ENCODE measurements at regions not wholly inside any gene's neighbourhood (a gene's known extent, or its start where the extent isn't known, plus 50 kb on each side); places are given as distances from the start of the nearest gene placed in this dataset.

- ChIA-PET POLR2A (interaction anchor here (0.6 kb wide), 1 partner anchor 120 kb away, joined by 3 read pairs; no protein-coding TSS in a partner anchor), CTCF (ENCODE audit: unreplicated experiment) (no interaction called here)
- H3K9me2 ChIP-seq (ENCODE audit: insufficient read depth, low read length): no peaks in the 10 kb centered on the region
- H3K36me3 ChIP-seq (ENCODE audit: insufficient read depth, low read length): no peaks in the 10 kb centered on the region
- no peaks in the 10 kb centered on the region for H3K9me3 ChIP-seq (ENCODE audit: low read length)
- BruUV-seq (replicated peaks): no TSS peak
- H3K4me3 ChIP-seq (ENCODE audit: low read depth, low read length, poor library complexity, severe bottlenecking): no peak overlapping the region
- H3K27ac ChIP-seq (ENCODE audit: low read depth, low read length, poor library complexity, severe bottlenecking): no peak overlapping the region
- intact Hi-C loops (cut with micrococcal nuclease; ENCODE audit: unreplicated experiment): no loop called here
- no peak for TF ChIP-seq CTCF (conservative IDR thresholded peaks at IDR 0.05; ENCODE audit: low read length)
- no peak for TF ChIP-seq EZH2phosphoT487 (IDR thresholded peaks at IDR 0.05; ENCODE audit: borderline replicate concordance, low read depth, low read length)
- DNase-seq (ENCODE audit: low spot score): no peak
- H3K4me2 ChIP-seq (ENCODE audit: low read length): no peak overlapping the region
- H4K20me1 ChIP-seq (ENCODE audit: insufficient read depth, low read length): no peaks in the 10 kb centered on the region
- no peak overlapping the region for H2AFZ ChIP-seq (ENCODE audit: low read length)
- H3K79me2 ChIP-seq (ENCODE audit: insufficient read depth, low read depth, low read length): no peaks in the 10 kb centered on the region
- no peaks in the 10 kb centered on the region for H3K4me1 ChIP-seq (ENCODE audit: insufficient read depth, low read length, poor library complexity, severe bottlenecking)
Measured at GRCh38 chr5:38099205-38100168, 158.9 kb upstream of the EGFLAM start.

- H3K9me2 ChIP-seq (ENCODE audit: insufficient read depth, low read length): no peaks in the 10 kb centered on the region
- POLR2A ChIA-PET: no interaction called here
- no TSS peak for BruUV-seq (replicated peaks)
- CTCF ChIA-PET (ENCODE audit: unreplicated experiment): no interaction called here
- no peaks in the 10 kb centered on the region for H3K4me1 ChIP-seq (ENCODE audit: insufficient read depth, low read length, poor library complexity, severe bottlenecking)
- H3K27ac ChIP-seq (ENCODE audit: low read depth, low read length, poor library complexity, severe bottlenecking): no peak overlapping the region
- H2AFZ ChIP-seq (ENCODE audit: low read length): no peak overlapping the region
- H4K20me1 ChIP-seq (ENCODE audit: insufficient read depth, low read length): no peaks in the 10 kb centered on the region
- no peaks in the 10 kb centered on the region for H3K9me3 ChIP-seq (ENCODE audit: low read length)
- H3K4me2 ChIP-seq (ENCODE audit: low read length): no peak overlapping the region
- no peak for DNase-seq (ENCODE audit: low spot score)
- intact Hi-C loops (cut with micrococcal nuclease; ENCODE audit: unreplicated experiment): no loop called here
- TF ChIP-seq CTCF (conservative IDR thresholded peaks at IDR 0.05; ENCODE audit: low read length): no peak
- TF ChIP-seq EZH2phosphoT487 (IDR thresholded peaks at IDR 0.05; ENCODE audit: borderline replicate concordance, low read depth, low read length): no peak
- no peak overlapping the region for H3K4me3 ChIP-seq (ENCODE audit: low read depth, low read length, poor library complexity, severe bottlenecking)
- no peaks in the 10 kb centered on the region for H3K36me3 ChIP-seq (ENCODE audit: insufficient read depth, low read length)
- H3K79me2 ChIP-seq (ENCODE audit: insufficient read depth, low read depth, low read length): no peaks in the 10 kb centered on the region
Measured at GRCh38 chr5:38094889-38095288, 163.5 kb upstream of the EGFLAM start.

- Histone ChIP-seq H2AFZ (ENCODE audit: low read length) (no peak overlapping the region), H3K27ac (ENCODE audit: low read depth, low read length, poor library complexity, severe bottlenecking) (no peak overlapping the region), H3K4me3 (ENCODE audit: low read depth, low read length, poor library complexity, severe bottlenecking) (no peak overlapping the region), H4K20me1 (ENCODE audit: insufficient read depth, low read length) (no peaks in the 10 kb centered on the region), H3K9me3 (ENCODE audit: low read length) (no peaks in the 10 kb centered on the region), H3K36me3 (ENCODE audit: insufficient read depth, low read length) (no peaks in the 10 kb centered on the region), H3K4me1 (ENCODE audit: insufficient read depth, low read length, poor library complexity, severe bottlenecking) (no peaks in the 10 kb centered on the region), H3K79me2 (ENCODE audit: insufficient read depth, low read depth, low read length) (no peaks in the 10 kb centered on the region), H3K9me2 (ENCODE audit: insufficient read depth, low read length) (no peaks in the 10 kb centered on the region), H3K4me2 (ENCODE audit: low read length) (no peak overlapping the region)
- TF ChIP-seq CTCF (conservative IDR thresholded peaks at IDR 0.05; ENCODE audit: low read length) (no peak), EZH2phosphoT487 (IDR thresholded peaks at IDR 0.05; ENCODE audit: borderline replicate concordance, low read depth, low read length) (no peak)
- intact Hi-C loops (cut with micrococcal nuclease; ENCODE audit: unreplicated experiment): no loop called here
- no peak for DNase-seq (ENCODE audit: low spot score)
- POLR2A ChIA-PET: no interaction called here
- BruUV-seq (replicated peaks): no TSS peak
- CTCF ChIA-PET (ENCODE audit: unreplicated experiment): no interaction called here
Measured at GRCh38 chr5:38093855-38094254, 164.5 kb upstream of the EGFLAM start.

All from OCI-LY7 (cell line).